Endothelial cell of umbilical vein (primary cell): ENCODE measurements at regions not wholly inside any gene's neighbourhood (a gene's known extent, or its start where the extent isn't known, plus 50 kb on each side); places are given as distances from the start of the nearest gene placed in this dataset.

Experiments used
- BruUV-seq: library from RNA; stranded (reverse); fragments of 400-500 nt; replicated peaks from 2 replicates; lab custom pipeline; 2021; lab: Mats Ljungman, UMichigan
- CTCF ChIA-PET: fragments of 300-600, 350-600 bp; sonication (Branson Sonifier 250); formaldehyde crosslinking; loops from one replicate; lab custom pipeline; 2021; ENCODE audit warnings: antibody characterized with exemption, inconsistent platforms; lab: Charles Lee
- POLR2A ChIA-PET: fragments of 300-600, 350-600 bp; sonication (Branson Sonifier 250); formaldehyde crosslinking; loops from one replicate; lab custom pipeline; 2021; ENCODE audit warnings: antibody characterized with exemption, inconsistent platforms; lab: Charles Lee
- DNase-seq: peaks from one replicate; pipeline ENCODE4 v3.0.0-alpha.2; 2011; ENCODE audit warnings: low read depth, low spot score
- FAIRE-seq: peaks from 2 replicates; lab custom pipeline; 2011; peaks lifted over from hg19 to GRCh38; lab: Jason Lieb, UNC
- H2AFZ ChIP-seq: 2 replicates; pipeline ENCODE4 v1.6.0; 2012; ENCODE audit warnings: low read depth, low read length, control low read depth, inconsistent platforms
- H3K27ac ChIP-seq: 2 replicates; pipeline ENCODE4 v1.5.1; 2011; ENCODE audit warnings: low read depth, mild to moderate bottlenecking, control low read depth, low read length, moderate library complexity; ENCODE audit not compliant: insufficient read depth
- H3K27me3 ChIP-seq, 2 experiments: 2 replicates each; pipeline versions ENCODE4 v1.6.0 to v1.6.1; 2011; ENCODE audit warnings: low read length in 2 of 2, mixed read lengths in 1 of 2; ENCODE audit not compliant: control insufficient read depth in 2 of 2, insufficient read depth in 2 of 2
- H3K36me3 ChIP-seq, 2 experiments: 2 replicates in 1 of 2; 3 replicates in 1 of 2; pipeline ENCODE4 v1.5.1; 2011; ENCODE audit warnings: low read length in 2 of 2, mild to moderate bottlenecking in 1 of 2, moderate library complexity in 1 of 2; ENCODE audit not compliant: control insufficient read depth in 2 of 2, insufficient read depth in 2 of 2; ENCODE audit errors: extremely low read depth in 1 of 2
- H3K4me1 ChIP-seq: 3 replicates; pipeline ENCODE4 v1.5.1; 2011; ENCODE audit warnings: mild to moderate bottlenecking, low read length; ENCODE audit not compliant: control insufficient read depth, insufficient read depth; ENCODE audit errors: extremely low read depth
- H3K4me2 ChIP-seq: 2 replicates; pipeline ENCODE4 v1.6.1; 2011; ENCODE audit warnings: low read length, control low read depth, mixed read lengths; ENCODE audit not compliant: insufficient read depth
- H3K4me3 ChIP-seq, 3 experiments: fragments of 200-600 bp in 1 of 3; sonication (generic), shearing (Covaris generic) in 1 of 3; replicated peaks in 1 of 3; 2 replicates each; pipeline ENCODE4 v1.5.1; 2011 to 2016; ENCODE audit warnings: control low read depth in 3 of 3, low read length in 3 of 3, mild to moderate bottlenecking in 2 of 3, inconsistent platforms in 1 of 3, low read depth in 1 of 3, moderate library complexity in 1 of 3; ENCODE audit not compliant: insufficient read depth in 1 of 3
- H3K79me2 ChIP-seq: 2 replicates; pipeline ENCODE4 v1.6.0; 2012; ENCODE audit warnings: low read length, inconsistent platforms; ENCODE audit not compliant: control insufficient read depth, insufficient read depth
- H3K9ac ChIP-seq: replicated peaks from 2 replicates; pipeline ENCODE3; 2011; ENCODE audit warnings: low read length, control low read depth; ENCODE audit not compliant: insufficient read depth; ENCODE audit errors: extremely low read depth
- H3K9me1 ChIP-seq: replicated peaks from 3 replicates; pipeline ENCODE4 v1.6.0; 2011; ENCODE audit warnings: mild to moderate bottlenecking, low read length; ENCODE audit not compliant: control insufficient read depth, insufficient read depth; ENCODE audit errors: extremely low read depth
- H3K9me3 ChIP-seq: replicated peaks from 2 replicates; pipeline ENCODE4 v1.5.1; 2012; ENCODE audit warnings: low read length, inconsistent platforms; ENCODE audit not compliant: control insufficient read depth, insufficient read depth
- H4K20me1 ChIP-seq: replicated peaks from 2 replicates; pipeline ENCODE3; 2011; ENCODE audit warnings: mild to moderate bottlenecking, low read length; ENCODE audit not compliant: control insufficient read depth, insufficient read depth; ENCODE audit errors: extremely low read depth
- EZH2 ChIP-seq: IDR thresholded peaks from 2 replicates; pipeline ENCODE4 v1.6.1; 2012; ENCODE audit warnings: borderline replicate concordance, low read depth, mild to moderate bottlenecking, moderate library complexity, low read length, inconsistent platforms; ENCODE audit not compliant: severe bottlenecking
- FOS ChIP-seq: IDR thresholded peaks from 2 replicates; pipeline ENCODE4 v1.6.1; 2011; ENCODE audit warnings: mild to moderate bottlenecking, low read length, moderate library complexity, borderline replicate concordance; ENCODE audit not compliant: insufficient read depth
- GATA2 ChIP-seq: IDR thresholded peaks from 2 replicates; pipeline ENCODE4 v1.7.0; 2011; ENCODE audit warnings: low read depth, mild to moderate bottlenecking, moderate library complexity, mixed read lengths, low read length; ENCODE audit not compliant: insufficient read length, insufficient read depth
- JUN ChIP-seq: IDR thresholded peaks from 2 replicates; pipeline ENCODE4 v1.6.1; 2011; ENCODE audit warnings: borderline replicate concordance, low read depth; ENCODE audit not compliant: insufficient read length, insufficient read depth
- MYC ChIP-seq: IDR thresholded peaks from one replicate; pipeline ENCODE4 v1.6.1; 2011; ENCODE audit warnings: mild to moderate bottlenecking, low read depth, low read length
- dilution Hi-C: fragments of 300-500 bp; cut with MboI; formaldehyde crosslinking; loops from one replicate; pipeline ENCODE4 v1.15.0; 2019; ENCODE audit warnings: low sequenced_read_pairs; ENCODE audit not compliant: extremely low pct_ligation_motif_present
- intact Hi-C: fragments of 100-400 bp; cut with micrococcal nuclease; formaldehyde crosslinking; loops from one replicate; pipeline ENCODE4 v1.10.0; 2022

GRCh38 chr1:244316407-244316806 is 135.3 kb downstream of the ADSS2 start:
- Histone ChIP-seq H4K20me1 (no peaks in the 10 kb centered on the region), H3K27me3 (no peaks in the 10 kb centered on the region), H3K27ac (no peak overlapping the region), H3K36me3 (no peaks in the 10 kb centered on the region), H3K9me1 (no peaks in the 10 kb centered on the region), H3K9ac (no peak overlapping the region), H3K79me2 (peaks cover 78% of the 10 kb centered on the region), H3K9me3 (no peaks in the 10 kb centered on the region), H3K4me1 (peaks cover 23% of the 10 kb centered on the region), H2AFZ (no peak overlapping the region), H3K4me3 (no peak overlapping the region), H3K4me2 (no peak overlapping the region)
- intact Hi-C loops (no loop called here), dilution Hi-C loops (no loop called here)
- DNase-seq (no peak), FAIRE-seq (no peak)
- POLR2A ChIA-PET: no interaction called here
- TF ChIP-seq JUN: no peak
- TF ChIP-seq GATA2: no peak
- CTCF ChIA-PET: interaction anchor here (0.8 kb wide), 1 partner anchor 98 kb away, joined by 3 read pairs; no protein-coding TSS in a partner anchor
- BruUV-seq: no TSS peak

DNA sequence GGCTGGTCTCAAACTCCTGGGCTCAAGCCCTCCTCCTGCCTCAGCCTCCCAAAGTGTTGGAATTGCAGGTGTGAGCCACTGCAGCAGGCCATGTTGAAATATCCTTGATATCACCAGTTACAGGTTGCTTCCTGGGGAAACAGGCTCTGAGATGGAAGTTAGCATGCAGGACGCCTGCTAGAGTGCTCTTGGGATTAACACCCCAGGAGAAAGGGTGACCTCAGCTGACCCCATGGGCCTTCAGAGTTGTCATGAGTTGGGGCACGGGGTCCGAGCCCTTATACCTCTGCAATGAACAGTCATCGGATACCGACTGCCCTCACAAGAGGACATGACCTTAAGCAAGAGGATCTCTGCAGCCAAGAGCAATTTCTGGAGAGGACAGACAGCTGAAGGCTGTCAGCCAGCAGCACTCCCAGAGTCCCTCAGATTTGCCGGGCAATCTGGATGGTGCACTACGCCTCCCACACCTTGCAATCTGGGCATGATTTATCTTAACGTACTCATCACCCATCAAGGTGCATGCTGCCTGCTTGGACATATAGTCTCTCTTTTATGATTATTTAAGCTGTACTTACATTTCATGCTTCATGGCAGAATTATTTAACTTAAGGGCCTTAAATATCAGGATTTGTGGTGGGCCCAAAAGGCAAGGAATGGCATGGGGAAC is 134.6 kb downstream of the ADSS2 start:
- H3K9me3 ChIP-seq: no peaks in the 10 kb centered on the region
- H4K20me1 ChIP-seq: no peaks in the 10 kb centered on the region
- H3K4me2 ChIP-seq: no peak overlapping the region
- H3K36me3 ChIP-seq: no peaks in the 10 kb centered on the region
- ChIA-PET CTCF (no interaction called here), POLR2A (no interaction called here)
- no peak for DNase-seq
- H3K9ac ChIP-seq: no peak overlapping the region
- H3K27ac ChIP-seq: no peak overlapping the region
- no peak for FAIRE-seq
- peaks cover 80% of the 10 kb centered on the region for H3K79me2 ChIP-seq
- H3K4me1 ChIP-seq: peaks cover 28% of the 10 kb centered on the region
- dilution Hi-C loops: no loop called here
- no peaks in the 10 kb centered on the region for H3K9me1 ChIP-seq
- H3K4me3 ChIP-seq: no peak overlapping the region
- H2AFZ ChIP-seq: no peak overlapping the region
- no TSS peak for BruUV-seq
- intact Hi-C loops: no loop called here
- TF ChIP-seq MYC (no peak), EZH2 (no peak), FOS (no peak)
- no peaks in the 10 kb centered on the region for H3K27me3 ChIP-seq
